SK-N-SH (cell line): ENCODE measurements at regions not wholly inside any gene's neighbourhood (a gene's known extent, or its start where the extent isn't known, plus 50 kb on each side); places are given as distances from the start of the nearest gene placed in this dataset.

Source experiments
- CTCF ChIA-PET: fragments of 300-600, 350-600 bp; formaldehyde crosslinking; extraction: SDS; loops from one replicate; lab custom pipeline; 2021; lab: Yijun Ruan, JAX
- POLR2A ChIA-PET: fragments of 350-600 bp; sonication (Branson Sonifier 250); formaldehyde crosslinking; extraction: SDS; loops from one replicate; lab custom pipeline; 2020; ENCODE audit warnings: antibody characterized with exemption, inconsistent platforms; lab: Yijun Ruan, JAX
- DNase-seq: peaks from one replicate; pipeline ENCODE4 v3.0.0; 2012
- H2AFZ ChIP-seq: fragments of 200-600 bp; sonication (generic); 2 replicates; pipeline ENCODE4 v1.8.1; 2016; ENCODE audit warnings: antibody characterized with exemption, mild to moderate bottlenecking, low read depth
- H3F3A ChIP-seq: fragments of 200-600 bp; sonication (generic); replicated peaks from 2 replicates; pipeline ENCODE3; 2016; ENCODE audit warnings: antibody characterized with exemption, mild to moderate bottlenecking; ENCODE audit not compliant: insufficient read depth
- H3K27ac ChIP-seq, 2 experiments: fragments of 200-500 bp in 1 of 2; fragments of 200-600 bp in 1 of 2; sonication (Bioruptor generic) in 1 of 2; sonication (generic), shearing (Covaris generic) in 1 of 2; 2 replicates each; pipeline versions ENCODE4 v1.5.1 to v1.6.1; 2014 to 2016; ENCODE audit warnings: low read depth in 2 of 2, inconsistent platforms in 1 of 2, low read length in 1 of 2, mild to moderate bottlenecking in 1 of 2, mixed read lengths in 1 of 2
- H3K27me3 ChIP-seq: fragments of 200-600 bp; sonication (generic), shearing (Covaris generic); 2 replicates; pipeline ENCODE4 v1.6.1; 2016; ENCODE audit warnings: mixed run types; ENCODE audit not compliant: insufficient read depth
- H3K36me3 ChIP-seq, 2 experiments: fragments of 200-500 bp in 1 of 2; fragments of 200-600 bp in 1 of 2; sonication (Bioruptor generic) in 1 of 2; sonication (generic) in 1 of 2; replicated peaks in 1 of 2; 2 replicates each; pipeline versions ENCODE3 to v1.5.1; 2014 to 2016; ENCODE audit warnings: low read length in 1 of 2, mild to moderate bottlenecking in 1 of 2; ENCODE audit not compliant: insufficient read depth in 2 of 2, control insufficient read depth in 1 of 2
- H3K4me1 ChIP-seq, 2 experiments: fragments of 200-500 bp in 1 of 2; fragments of 200-600 bp in 1 of 2; sonication (Bioruptor generic) in 1 of 2; sonication (generic), shearing (Covaris generic) in 1 of 2; 2 replicates each; pipeline versions ENCODE4 v1.5.1 to v1.6.1; 2014 to 2016; ENCODE audit warnings: low read depth in 1 of 2, low read length in 1 of 2, mixed run types in 1 of 2; ENCODE audit not compliant: insufficient read depth in 2 of 2, control insufficient read depth in 1 of 2
- H3K4me2 ChIP-seq: fragments of 200-600 bp; sonication (generic), shearing (Covaris generic); 2 replicates; pipeline ENCODE4 v1.6.1; 2017; ENCODE audit warnings: mixed run types
- H3K4me3 ChIP-seq, 2 experiments: fragments of 200-500 bp in 1 of 2; fragments of 200-600 bp in 1 of 2; sonication (Bioruptor generic) in 1 of 2; sonication (generic), shearing (Covaris generic) in 1 of 2; 2 replicates each; pipeline versions ENCODE4 v1.5.1 to v1.8.1; 2014 to 2016; ENCODE audit warnings: low read depth in 2 of 2, inconsistent platforms in 1 of 2, low read length in 1 of 2, mild to moderate bottlenecking in 1 of 2, mixed read lengths in 1 of 2, moderate library complexity in 1 of 2
- H3K79me2 ChIP-seq: fragments of 200-600 bp; sonication (generic); 2 replicates; pipeline ENCODE4 v1.8.1; 2017; ENCODE audit warnings: mild to moderate bottlenecking; ENCODE audit not compliant: insufficient read depth
- H3K9ac ChIP-seq: fragments of 200-600 bp; sonication (generic); 2 replicates; pipeline ENCODE4 v1.6.1; 2017; ENCODE audit warnings: mixed run types
- H3K9me2 ChIP-seq: fragments of 200-600 bp; sonication (generic); 2 replicates; pipeline ENCODE4 v1.6.1; 2017; ENCODE audit warnings: mixed run types
- H3K9me3 ChIP-seq: fragments of 200-600 bp; sonication (generic); 2 replicates; pipeline ENCODE4 v1.6.1; 2017; ENCODE audit warnings: mixed run types, mild to moderate bottlenecking, moderate library complexity
- H4K20me1 ChIP-seq: fragments of 200-600 bp; sonication (generic); 2 replicates; pipeline ENCODE4 v1.6.1; 2017; ENCODE audit warnings: mild to moderate bottlenecking, mixed run types; ENCODE audit not compliant: insufficient read depth
- CHD2 ChIP-seq: fragments of 150-350 bp; IDR thresholded peaks from 2 replicates; pipeline ENCODE4 v1.6.1; 2018; ENCODE audit warnings: low read length; ENCODE audit not compliant: partially characterized antibody
- FOXM1 ChIP-seq: IDR thresholded peaks from 2 replicates; pipeline ENCODE4 v1.4.0; 2012; ENCODE audit warnings: low read depth, mild to moderate bottlenecking
- MAX ChIP-seq: IDR thresholded peaks from 2 replicates; pipeline ENCODE4 v1.4.0; 2012; ENCODE audit warnings: low read depth
- REST ChIP-seq: IDR thresholded peaks from 2 replicates; pipeline ENCODE4 v1.6.1; 2012; ENCODE audit warnings: mild to moderate bottlenecking, low read depth, low read length, moderate library complexity
- RFX5 ChIP-seq: IDR thresholded peaks from 2 replicates; pipeline ENCODE4 v1.6.1; 2012; ENCODE audit warnings: mild to moderate bottlenecking, improper control_type of control experiment, low read length
- TAF1 ChIP-seq: IDR thresholded peaks from 2 replicates; pipeline ENCODE4 v1.6.1; 2012; ENCODE audit warnings: low read depth, mild to moderate bottlenecking, low read length, moderate library complexity, borderline replicate concordance
- TCF12 ChIP-seq: IDR thresholded peaks from 2 replicates; pipeline ENCODE4 v1.4.0; 2012
- USF1 ChIP-seq: IDR thresholded peaks from 2 replicates; pipeline ENCODE4 v1.4.0; 2012; ENCODE audit warnings: low read depth, borderline replicate concordance
- YY1 ChIP-seq: IDR thresholded peaks from 2 replicates; pipeline ENCODE4 v1.4.0; 2012; ENCODE audit warnings: low read depth, mild to moderate bottlenecking
- ZBTB33 ChIP-seq: IDR thresholded peaks from 2 replicates; pipeline ENCODE4 v1.4.0; 2012; ENCODE audit warnings: low read depth, borderline replicate concordance
- WGBS: methylation state at CpG from one replicate; pipeline ENCODE4 v1.1.6; 2017; ENCODE audit warnings: low lambda C conversion rate; 5-methylcytosine and 5-hydroxymethylcytosine counted together

- Histone ChIP-seq H3F3A (no peaks in the 10 kb centered on the region), H3K79me2 (no peaks in the 10 kb centered on the region), H3K27ac (no peak overlapping the region), H4K20me1 (no peaks in the 10 kb centered on the region), H3K9ac (no peak overlapping the region), H3K9me2 (no peaks in the 10 kb centered on the region), H3K36me3 (no peaks in the 10 kb centered on the region), H3K27me3 (no peaks in the 10 kb centered on the region), H3K4me1 (no peaks in the 10 kb centered on the region; a peak in 1 of 4 replicates), H2AFZ (no peak overlapping the region), H3K4me2 (no peak overlapping the region), H3K9me3 (no peaks in the 10 kb centered on the region; the same call in 1 of the 2 replicates), H3K4me3 (no peak overlapping the region)
- 27% methylated on average over 4 of the region's 4 CpGs for WGBS
- no peak for TF ChIP-seq MAX
- POLR2A ChIA-PET = no interaction called here
- CTCF ChIA-PET = no interaction called here
- no peak for DNase-seq
Observed at GRCh38 chr4:188639479-188640100, 500.3 kb downstream of the TRIML1 start.

GRCh38 chr4:188647820-188648370 is 508.7 kb downstream of the TRIML1 start:
- Histone ChIP-seq H3K27ac (no peak overlapping the region), H3K9ac (no peak overlapping the region), H3K9me2 (no peaks in the 10 kb centered on the region), H3K4me2 (no peak overlapping the region), H3K4me1 (no peaks in the 10 kb centered on the region), H3K9me3 (no peaks in the 10 kb centered on the region), H2AFZ (no peak overlapping the region), H3K27me3 (no peaks in the 10 kb centered on the region), H3K4me3 (no peak overlapping the region), H3F3A (no peaks in the 10 kb centered on the region), H3K36me3 (no peaks in the 10 kb centered on the region), H3K79me2 (no peaks in the 10 kb centered on the region), H4K20me1 (no peaks in the 10 kb centered on the region)
- CTCF ChIA-PET = no interaction called here
- no peak for DNase-seq
- 27% methylated on average over 2 of the region's 2 CpGs for WGBS
- TF ChIP-seq REST = no peak
- TF ChIP-seq TCF12 = no peak
- no peak for TF ChIP-seq TAF1
- TF ChIP-seq RFX5 = no peak
- TF ChIP-seq YY1 = no peak
- no peak for TF ChIP-seq USF1
- no peak for TF ChIP-seq CHD2
- TF ChIP-seq FOXM1 = no peak
- TF ChIP-seq ZBTB33 = no peak
- POLR2A ChIA-PET = no interaction called here
